ENCODE measurements at regions not wholly inside any gene's neighbourhood (a gene's known extent, or its start where the extent isn't known, plus 50 kb on each side); places are given as distances from the start of the nearest gene placed in this dataset.

GRCh38 chr4:57374866-57375595, 264.8 kb upstream of the IGFBP7 start:
- H3K36me3 Mint-ChIP-seq: no peaks in the 10 kb centered on the region
- DNase-seq: no peak
- Histone ChIP-seq H3K4me3 (ENCODE audit: low read length) (no peak overlapping the region), H3K27me3 (ENCODE audit: control insufficient read depth in 2 of 2, insufficient read depth in 2 of 2, low read length in 2 of 2) (no peaks in the 10 kb centered on the region), H3K36me3 (ENCODE audit: control insufficient read depth in 2 of 3, insufficient read depth in 3 of 3, low read length in 3 of 3) (no peaks in the 10 kb centered on the region), H3K4me1 (ENCODE audit: control insufficient read depth in 2 of 2, insufficient read depth in 2 of 2, low read length in 2 of 2) (no peaks in the 10 kb centered on the region), H3K27ac (ENCODE audit: low read depth, low read length) (no peak overlapping the region), H3K9me3 (ENCODE audit: control insufficient read depth in 2 of 3, low read length in 3 of 3) (no peaks in the 10 kb centered on the region)
- no peak overlapping the region for H3K27ac Mint-ChIP-seq
- intact Hi-C loops (cut with micrococcal nuclease): no loop called here
- POLR2A ChIA-PET: no interaction called here
- no peak overlapping the region for H3K4me3 Mint-ChIP-seq
- CTCF ChIA-PET: no interaction called here
- no peak for ATAC-seq
- H3K9me3 Mint-ChIP-seq: peaks cover 0 to 11% (median 1%) of the 10 kb centered on the region in 11 donors
- H3K4me1 Mint-ChIP-seq: no peaks in the 10 kb centered on the region
- H3K27me3 Mint-ChIP-seq: peaks cover 0 to 24% (median 3%) of the 10 kb centered on the region in 5 donors

- no peak for DNase-seq
- Histone ChIP-seq H3K4me1 (ENCODE audit: control insufficient read depth in 2 of 2, insufficient read depth in 2 of 2, low read length in 2 of 2) (no peaks in the 10 kb centered on the region), H3K4me3 (ENCODE audit: low read length) (no peak overlapping the region), H3K9me3 (ENCODE audit: control insufficient read depth in 2 of 3, low read length in 3 of 3) (no peaks in the 10 kb centered on the region), H3K36me3 (ENCODE audit: control insufficient read depth in 2 of 3, insufficient read depth in 3 of 3, low read length in 3 of 3) (no peaks in the 10 kb centered on the region), H3K27me3 (ENCODE audit: control insufficient read depth in 2 of 2, insufficient read depth in 2 of 2, low read length in 2 of 2) (no peaks in the 10 kb centered on the region), H3K27ac (ENCODE audit: low read depth, low read length) (no peak overlapping the region)
- H3K27ac Mint-ChIP-seq: no peak overlapping the region
- POLR2A ChIA-PET: no interaction called here
- no peak overlapping the region for H3K4me3 Mint-ChIP-seq
- CTCF ChIA-PET: no interaction called here
- H3K27me3 Mint-ChIP-seq: peaks cover 0 to 24% (median 3%) of the 10 kb centered on the region in 5 donors
- no peaks in the 10 kb centered on the region for H3K36me3 Mint-ChIP-seq
- no peak for ATAC-seq
- H3K4me1 Mint-ChIP-seq: no peaks in the 10 kb centered on the region
- peaks cover 0 to 7% (median 0%) of the 10 kb centered on the region in 11 donors for H3K9me3 Mint-ChIP-seq
- intact Hi-C loops (cut with micrococcal nuclease): no loop called here
Measured at GRCh38 chr4:57373991-57374390, 263.8 kb upstream of the IGFBP7 start.

GRCh38 chr4:57371671-57372070, 261.5 kb upstream of the IGFBP7 start:
- H3K27ac Mint-ChIP-seq: no peak overlapping the region

GRCh38 chr4:57370691-57371090, 260.5 kb upstream of the IGFBP7 start:
- peaks cover 0 to 23% (median 0%) of the 10 kb centered on the region in 5 donors for H3K27me3 Mint-ChIP-seq
- H3K27ac Mint-ChIP-seq: no peak overlapping the region
- no peak overlapping the region for H3K4me3 Mint-ChIP-seq
- intact Hi-C loops (cut with micrococcal nuclease): no loop called here
- ATAC-seq (no peak), DNase-seq (no peak)
- H3K4me1 Mint-ChIP-seq: no peaks in the 10 kb centered on the region
- peaks cover 0 to 13% (median 0%) of the 10 kb centered on the region in 11 donors for H3K9me3 Mint-ChIP-seq
- POLR2A ChIA-PET: no interaction called here
- Histone ChIP-seq H3K27me3 (ENCODE audit: control insufficient read depth in 2 of 2, insufficient read depth in 2 of 2, low read length in 2 of 2) (no peaks in the 10 kb centered on the region), H3K4me3 (ENCODE audit: low read length) (no peak overlapping the region), H3K36me3 (ENCODE audit: control insufficient read depth in 2 of 3, insufficient read depth in 3 of 3, low read length in 3 of 3) (no peaks in the 10 kb centered on the region), H3K4me1 (ENCODE audit: control insufficient read depth in 2 of 2, insufficient read depth in 2 of 2, low read length in 2 of 2) (no peaks in the 10 kb centered on the region), H3K9me3 (ENCODE audit: control insufficient read depth in 2 of 3, low read length in 3 of 3) (no peaks in the 10 kb centered on the region), H3K27ac (ENCODE audit: low read depth, low read length) (no peak overlapping the region)
- H3K36me3 Mint-ChIP-seq: no peaks in the 10 kb centered on the region
- CTCF ChIA-PET: no interaction called here

More at GRCh38 chr4:57371671-57372070, 261.5 kb upstream of the IGFBP7 start:
- ATAC-seq (no peak), DNase-seq (no peak)
- ChIA-PET POLR2A (no interaction called here), CTCF (no interaction called here)
- no peaks in the 10 kb centered on the region for H3K36me3 ChIP-seq (ENCODE audit: control insufficient read depth in 2 of 3, insufficient read depth in 3 of 3, low read length in 3 of 3)
- H3K9me3 ChIP-seq (ENCODE audit: control insufficient read depth in 2 of 3, low read length in 3 of 3): no peaks in the 10 kb centered on the region
- Mint-ChIP-seq H3K27me3 (peaks cover 0 to 23% (median 0%) of the 10 kb centered on the region in 5 donors), H3K4me3 (no peak overlapping the region), H3K36me3 (no peaks in the 10 kb centered on the region), H3K9me3 (peaks cover 0 to 9% (median 0%) of the 10 kb centered on the region in 11 donors), H3K4me1 (no peaks in the 10 kb centered on the region)
- intact Hi-C loops (cut with micrococcal nuclease): no loop called here
- no peak overlapping the region for H3K4me3 ChIP-seq (ENCODE audit: low read length)
- H3K27ac ChIP-seq (ENCODE audit: low read depth, low read length): no peak overlapping the region
- no peaks in the 10 kb centered on the region for H3K4me1 ChIP-seq (ENCODE audit: control insufficient read depth in 2 of 2, insufficient read depth in 2 of 2, low read length in 2 of 2)
- no peaks in the 10 kb centered on the region for H3K27me3 ChIP-seq (ENCODE audit: control insufficient read depth in 2 of 2, insufficient read depth in 2 of 2, low read length in 2 of 2)

- no peak overlapping the region for H3K4me3 ChIP-seq (ENCODE audit: low read length)
- POLR2A ChIA-PET: no interaction called here
- intact Hi-C loops (cut with micrococcal nuclease): no loop called here
- ATAC-seq (no peak), DNase-seq (no peak)
- H3K4me1 Mint-ChIP-seq: no peaks in the 10 kb centered on the region
- no peaks in the 10 kb centered on the region for H3K36me3 Mint-ChIP-seq
- no peak overlapping the region for H3K4me3 Mint-ChIP-seq
- peaks cover 0 to 18% (median 0%) of the 10 kb centered on the region in 5 donors for H3K27me3 Mint-ChIP-seq
- H3K9me3 Mint-ChIP-seq: peaks cover 0 to 13% (median 0%) of the 10 kb centered on the region in 11 donors
- H3K9me3 ChIP-seq (ENCODE audit: control insufficient read depth in 2 of 3, low read length in 3 of 3): no peaks in the 10 kb centered on the region
- no peaks in the 10 kb centered on the region for H3K27me3 ChIP-seq (ENCODE audit: control insufficient read depth in 2 of 2, insufficient read depth in 2 of 2, low read length in 2 of 2)
- H3K27ac Mint-ChIP-seq: no peak overlapping the region
- H3K4me1 ChIP-seq (ENCODE audit: control insufficient read depth in 2 of 2, insufficient read depth in 2 of 2, low read length in 2 of 2): no peaks in the 10 kb centered on the region
- CTCF ChIA-PET: no interaction called here
- no peak overlapping the region for H3K27ac ChIP-seq (ENCODE audit: low read depth, low read length)
- no peaks in the 10 kb centered on the region for H3K36me3 ChIP-seq (ENCODE audit: control insufficient read depth in 2 of 3, insufficient read depth in 3 of 3, low read length in 3 of 3)
Measured at GRCh38 chr4:57369446-57369845, 259.3 kb upstream of the IGFBP7 start.

GRCh38 chr4:57364255-57364654, 254.1 kb upstream of the IGFBP7 start:
- Mint-ChIP-seq H3K27ac (no peak overlapping the region), H3K4me1 (no peaks in the 10 kb centered on the region), H3K36me3 (no peaks in the 10 kb centered on the region), H3K9me3 (peaks cover 0 to 15% (median 1%) of the 10 kb centered on the region in 11 donors), H3K4me3 (no peak overlapping the region), H3K27me3 (peaks cover 0 to 8% (median 0%) of the 10 kb centered on the region in 5 donors)
- Histone ChIP-seq H3K27ac (ENCODE audit: low read depth, low read length) (no peak overlapping the region), H3K4me3 (ENCODE audit: low read length) (no peak overlapping the region), H3K36me3 (ENCODE audit: control insufficient read depth in 2 of 3, insufficient read depth in 3 of 3, low read length in 3 of 3) (no peaks in the 10 kb centered on the region), H3K4me1 (ENCODE audit: control insufficient read depth in 2 of 2, insufficient read depth in 2 of 2, low read length in 2 of 2) (no peaks in the 10 kb centered on the region), H3K27me3 (ENCODE audit: control insufficient read depth in 2 of 2, insufficient read depth in 2 of 2, low read length in 2 of 2) (no peaks in the 10 kb centered on the region), H3K9me3 (ENCODE audit: control insufficient read depth in 2 of 3, low read length in 3 of 3) (no peaks in the 10 kb centered on the region)
- POLR2A ChIA-PET: no interaction called here
- CTCF ChIA-PET: no interaction called here
- intact Hi-C loops (cut with micrococcal nuclease): no loop called here
- no peak for DNase-seq
- no peak for ATAC-seq

- H3K9me3 ChIP-seq (ENCODE audit: control insufficient read depth in 2 of 3, low read length in 3 of 3): no peaks in the 10 kb centered on the region
- H3K4me1 ChIP-seq (ENCODE audit: control insufficient read depth in 2 of 2, insufficient read depth in 2 of 2, low read length in 2 of 2): no peaks in the 10 kb centered on the region
- ATAC-seq: no peak
- H3K27me3 ChIP-seq (ENCODE audit: control insufficient read depth in 2 of 2, insufficient read depth in 2 of 2, low read length in 2 of 2): no peaks in the 10 kb centered on the region
- Mint-ChIP-seq H3K27ac (no peak overlapping the region), H3K4me1 (no peaks in the 10 kb centered on the region), H3K4me3 (no peak overlapping the region), H3K9me3 (peaks cover 0 to 24% (median 1%) of the 10 kb centered on the region in 11 donors), H3K27me3 (peaks cover 0 to 12% (median 0%) of the 10 kb centered on the region in 5 donors), H3K36me3 (no peaks in the 10 kb centered on the region)
- no peaks in the 10 kb centered on the region for H3K36me3 ChIP-seq (ENCODE audit: control insufficient read depth in 2 of 3, insufficient read depth in 3 of 3, low read length in 3 of 3)
- H3K4me3 ChIP-seq (ENCODE audit: low read length): no peak overlapping the region
- no peak for DNase-seq
- intact Hi-C loops (cut with micrococcal nuclease): no loop called here
- H3K27ac ChIP-seq (ENCODE audit: low read depth, low read length): no peak overlapping the region
- POLR2A ChIA-PET: no interaction called here
- CTCF ChIA-PET: no interaction called here
Measured at GRCh38 chr4:57363346-57363745, 253.2 kb upstream of the IGFBP7 start.

All from naive thymus-derived CD4-positive, alpha-beta T cell (primary cell).